OCI-LY7 (cell line): ENCODE measurements at regions not wholly inside any gene's neighbourhood (a gene's known extent, or its start where the extent isn't known, plus 50 kb on each side); places are given as distances from the start of the nearest gene placed in this dataset.

Experiments
- EZH2phosphoT487 ChIP-seq: fragments of 200-600 bp; sonication (generic); IDR thresholded peaks from 2 replicates; pipeline ENCODE4 v1.6.1; 2018; ENCODE audit warnings: low read depth, borderline replicate concordance, mild to moderate bottlenecking, mixed run types, antibody characterized with exemption, low read length, moderate library complexity, mixed read lengths
- TF ChIP-seq, protein P1 (sequence below): fragments of 200-600 bp; sonication (generic); conservative IDR thresholded peaks from 2 replicates; pipeline ENCODE4 v1.5.1; 2014; ENCODE audit warnings: mild to moderate bottlenecking, antibody characterized with exemption, low read length, moderate library complexity, mixed read lengths

DNA sequence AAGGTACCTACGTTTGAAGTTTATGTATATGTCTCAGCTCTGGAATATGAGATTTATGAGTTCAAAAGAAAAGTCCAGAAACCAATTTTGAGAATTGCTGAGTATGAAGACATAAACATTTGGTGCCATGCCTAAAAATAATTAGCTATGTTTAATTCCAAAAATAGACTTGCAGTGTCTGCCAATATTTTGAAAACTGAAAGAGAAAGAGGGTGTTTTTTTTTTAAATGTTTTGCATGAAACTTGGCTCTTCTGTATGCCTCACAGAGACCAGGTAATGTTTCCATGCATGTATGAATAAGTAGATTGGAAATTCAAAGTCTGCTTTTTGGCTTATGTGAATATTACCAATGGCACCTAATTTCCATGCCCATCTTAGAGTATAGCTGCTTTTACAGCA is 634.4 kb upstream of the C9orf72 start:
- TF ChIP-seq, protein P1, sequence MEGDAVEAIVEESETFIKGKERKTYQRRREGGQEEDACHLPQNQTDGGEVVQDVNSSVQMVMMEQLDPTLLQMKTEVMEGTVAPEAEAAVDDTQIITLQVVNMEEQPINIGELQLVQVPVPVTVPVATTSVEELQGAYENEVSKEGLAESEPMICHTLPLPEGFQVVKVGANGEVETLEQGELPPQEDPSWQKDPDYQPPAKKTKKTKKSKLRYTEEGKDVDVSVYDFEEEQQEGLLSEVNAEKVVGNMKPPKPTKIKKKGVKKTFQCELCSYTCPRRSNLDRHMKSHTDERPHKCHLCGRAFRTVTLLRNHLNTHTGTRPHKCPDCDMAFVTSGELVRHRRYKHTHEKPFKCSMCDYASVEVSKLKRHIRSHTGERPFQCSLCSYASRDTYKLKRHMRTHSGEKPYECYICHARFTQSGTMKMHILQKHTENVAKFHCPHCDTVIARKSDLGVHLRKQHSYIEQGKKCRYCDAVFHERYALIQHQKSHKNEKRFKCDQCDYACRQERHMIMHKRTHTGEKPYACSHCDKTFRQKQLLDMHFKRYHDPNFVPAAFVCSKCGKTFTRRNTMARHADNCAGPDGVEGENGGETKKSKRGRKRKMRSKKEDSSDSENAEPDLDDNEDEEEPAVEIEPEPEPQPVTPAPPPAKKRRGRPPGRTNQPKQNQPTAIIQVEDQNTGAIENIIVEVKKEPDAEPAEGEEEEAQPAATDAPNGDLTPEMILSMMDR: no peak
- TF ChIP-seq EZH2phosphoT487: no peak
